ENCODE measurements at regions not wholly inside any gene's neighbourhood (a gene's known extent, or its start where the extent isn't known, plus 50 kb on each side); places are given as distances from the start of the nearest gene placed in this dataset.

- DNase-seq (ENCODE audit: low read depth in 2 of 2, low spot score in 1 of 2) = no peak
Measured at GRCh38 chr3:59422312-59422711, 372.5 kb upstream of the CFAP20DC start.

GRCh38 chr3:59418836-59419235, 369.0 kb upstream of the CFAP20DC start:
- DNase-seq (ENCODE audit: low read depth in 2 of 2, low spot score in 1 of 2) = no peak

GRCh38 chr3:59412516-59412915, 362.7 kb upstream of the CFAP20DC start:
- no peak for DNase-seq (ENCODE audit: low read depth in 2 of 2, low spot score in 1 of 2)

- no peak for DNase-seq (ENCODE audit: low read depth in 2 of 2, low spot score in 1 of 2)
Measured at GRCh38 chr3:59411694-59412093, 361.9 kb upstream of the CFAP20DC start.

GRCh38 chr3:59411186-59411585, 361.4 kb upstream of the CFAP20DC start:
- no peak for DNase-seq (ENCODE audit: low read depth in 2 of 2, low spot score in 1 of 2)

- DNase-seq (ENCODE audit: low read depth in 2 of 2, low spot score in 1 of 2) = no peak
Measured at GRCh38 chr3:59408047-59408624, 358.3 kb upstream of the CFAP20DC start.

- DNase-seq (ENCODE audit: low read depth in 2 of 2, low spot score in 1 of 2) = no peak
Measured at GRCh38 chr3:59407425-59407824, 357.6 kb upstream of the CFAP20DC start.

GRCh38 chr3:59406943-59407342, 357.1 kb upstream of the CFAP20DC start:
- DNase-seq (ENCODE audit: low read depth in 2 of 2, low spot score in 1 of 2) = no peak

GRCh38 chr3:59404851-59405250, 355.0 kb upstream of the CFAP20DC start:
- no peak for DNase-seq (ENCODE audit: low read depth in 2 of 2, low spot score in 1 of 2)

GRCh38 chr3:59404064-59404463, 354.2 kb upstream of the CFAP20DC start:
- DNase-seq (ENCODE audit: low read depth in 2 of 2, low spot score in 1 of 2) = no peak

- no peak for DNase-seq (ENCODE audit: low read depth in 2 of 2, low spot score in 1 of 2)
Measured at GRCh38 chr3:59401924-59402323, 352.1 kb upstream of the CFAP20DC start.

GRCh38 chr3:59392116-59392515, 342.3 kb upstream of the CFAP20DC start:
- no peak for DNase-seq (ENCODE audit: low read depth in 2 of 2, low spot score in 1 of 2)

- DNase-seq (ENCODE audit: low read depth in 2 of 2, low spot score in 1 of 2) = no peak
Measured at GRCh38 chr3:59391131-59391530, 341.3 kb upstream of the CFAP20DC start.

- no peak for DNase-seq (ENCODE audit: low read depth in 2 of 2, low spot score in 1 of 2)
Measured at GRCh38 chr3:59388555-59389270, 338.9 kb upstream of the CFAP20DC start.

GRCh38 chr3:59386165-59386564, 336.3 kb upstream of the CFAP20DC start:
- no peak for DNase-seq (ENCODE audit: low read depth in 2 of 2, low spot score in 1 of 2)

GRCh38 chr3:59385547-59385946, 335.7 kb upstream of the CFAP20DC start:
- no peak for DNase-seq (ENCODE audit: low read depth in 2 of 2, low spot score in 1 of 2)

GRCh38 chr3:59381282-59381681, 331.5 kb upstream of the CFAP20DC start:
- DNase-seq (ENCODE audit: low read depth in 2 of 2, low spot score in 1 of 2) = no peak

- no peak for DNase-seq (ENCODE audit: low read depth in 2 of 2, low spot score in 1 of 2)
Measured at GRCh38 chr3:59380146-59380545, 330.3 kb upstream of the CFAP20DC start.

- no peak for DNase-seq (ENCODE audit: low read depth in 2 of 2, low spot score in 1 of 2)
Measured at GRCh38 chr3:59374818-59375211, 325.0 kb upstream of the CFAP20DC start.

- no peak for DNase-seq (ENCODE audit: low read depth in 2 of 2, low spot score in 1 of 2)
Measured at GRCh38 chr3:59374091-59374817, 324.4 kb upstream of the CFAP20DC start.

GRCh38 chr3:59372346-59372745, 322.5 kb upstream of the CFAP20DC start:
- no peak for DNase-seq (ENCODE audit: low read depth in 2 of 2, low spot score in 1 of 2)

GRCh38 chr3:59368900-59369675, 319.3 kb upstream of the CFAP20DC start:
- DNase-seq (ENCODE audit: low read depth in 2 of 2, low spot score in 1 of 2) = no peak

Data from stimulated activated CD8-positive, alpha-beta memory T cell treated with anti-CD3 and anti-CD28 coated beads, Interleukin-4, amount 100 ng/mL, for 1 hour (primary cell).